HEK293 (cell line): ENCODE measurements at regions not wholly inside any gene's neighbourhood (a gene's known extent, or its start where the extent isn't known, plus 50 kb on each side); places are given as distances from the start of the nearest gene placed in this dataset.

Experiments
- PATZ1 ChIP-seq: fragments of 450-650 bp; formaldehyde crosslinking; IDR thresholded peaks from 2 replicates; pipeline ENCODE4 v1.5.1; 2016; ENCODE audit warnings: missing biosample characterization, missing genetic modification characterization
- YY1 ChIP-seq: fragments of 450-650 bp; formaldehyde crosslinking; IDR thresholded peaks from 2 replicates; pipeline ENCODE4 v1.5.1; 2018; ENCODE audit warnings: missing biosample characterization, missing genetic modification characterization
- ZFP69B ChIP-seq: fragments of 450-650 bp; formaldehyde crosslinking; IDR thresholded peaks from 2 replicates; pipeline ENCODE4 v1.5.1; 2016; ENCODE audit warnings: missing biosample characterization, missing genetic modification characterization
- ZNF146 ChIP-seq: fragments of 450-650 bp; formaldehyde crosslinking; IDR thresholded peaks from 2 replicates; pipeline ENCODE4 v1.5.1; 2016; ENCODE audit warnings: missing biosample characterization, missing genetic modification characterization
- ZNF202 ChIP-seq: fragments of 450-650 bp; formaldehyde crosslinking; IDR thresholded peaks from 2 replicates; pipeline ENCODE4 v1.5.1; 2016; ENCODE audit warnings: missing biosample characterization, missing genetic modification characterization, borderline replicate concordance
- ZNF24 ChIP-seq: fragments of 450-650 bp; formaldehyde crosslinking; IDR thresholded peaks from 2 replicates; pipeline ENCODE4 v1.5.1; 2016; ENCODE audit warnings: missing biosample characterization, missing genetic modification characterization
- ZNF416 ChIP-seq: fragments of 450-650 bp; formaldehyde crosslinking; IDR thresholded peaks from 2 replicates; pipeline ENCODE4 v1.5.1; 2016; ENCODE audit warnings: missing biosample characterization, missing genetic modification characterization
- ZNF629 ChIP-seq: fragments of 450-650 bp; formaldehyde crosslinking; IDR thresholded peaks from 2 replicates; pipeline ENCODE4 v1.5.1; 2017; ENCODE audit warnings: missing biosample characterization, missing genetic modification characterization
- TF ChIP-seq, protein P1 (sequence below): fragments of 450-650 bp; formaldehyde crosslinking; IDR thresholded peaks from 2 replicates; pipeline ENCODE4 v1.5.1; 2016; ENCODE audit warnings: missing biosample characterization, missing genetic modification characterization
- TF ChIP-seq, protein P2 (sequence below): fragments of 450-650 bp; formaldehyde crosslinking; IDR thresholded peaks from 2 replicates; pipeline ENCODE4 v1.5.1; 2016; ENCODE audit warnings: missing biosample characterization, missing genetic modification characterization

DNA sequence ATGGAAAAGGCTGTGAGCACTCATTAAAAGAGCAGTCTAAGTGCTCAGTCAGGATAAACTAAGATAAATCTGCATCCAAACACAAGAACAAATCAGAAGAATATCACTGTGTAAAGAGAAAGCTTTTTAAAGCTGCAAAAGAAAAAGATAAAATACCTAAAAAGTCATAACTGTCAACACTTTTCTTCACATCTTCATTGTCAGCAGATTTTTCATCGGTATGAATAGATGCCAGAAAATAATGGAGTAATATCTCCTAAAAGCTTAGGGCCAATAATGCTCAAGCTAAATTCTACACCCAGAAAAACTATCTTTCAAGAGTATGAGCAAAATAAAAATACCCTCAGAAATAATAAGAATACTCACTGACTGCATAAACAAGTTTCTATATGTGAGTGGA is 54.0 kb upstream of the PALMD start:
- TF ChIP-seq, protein P1, sequence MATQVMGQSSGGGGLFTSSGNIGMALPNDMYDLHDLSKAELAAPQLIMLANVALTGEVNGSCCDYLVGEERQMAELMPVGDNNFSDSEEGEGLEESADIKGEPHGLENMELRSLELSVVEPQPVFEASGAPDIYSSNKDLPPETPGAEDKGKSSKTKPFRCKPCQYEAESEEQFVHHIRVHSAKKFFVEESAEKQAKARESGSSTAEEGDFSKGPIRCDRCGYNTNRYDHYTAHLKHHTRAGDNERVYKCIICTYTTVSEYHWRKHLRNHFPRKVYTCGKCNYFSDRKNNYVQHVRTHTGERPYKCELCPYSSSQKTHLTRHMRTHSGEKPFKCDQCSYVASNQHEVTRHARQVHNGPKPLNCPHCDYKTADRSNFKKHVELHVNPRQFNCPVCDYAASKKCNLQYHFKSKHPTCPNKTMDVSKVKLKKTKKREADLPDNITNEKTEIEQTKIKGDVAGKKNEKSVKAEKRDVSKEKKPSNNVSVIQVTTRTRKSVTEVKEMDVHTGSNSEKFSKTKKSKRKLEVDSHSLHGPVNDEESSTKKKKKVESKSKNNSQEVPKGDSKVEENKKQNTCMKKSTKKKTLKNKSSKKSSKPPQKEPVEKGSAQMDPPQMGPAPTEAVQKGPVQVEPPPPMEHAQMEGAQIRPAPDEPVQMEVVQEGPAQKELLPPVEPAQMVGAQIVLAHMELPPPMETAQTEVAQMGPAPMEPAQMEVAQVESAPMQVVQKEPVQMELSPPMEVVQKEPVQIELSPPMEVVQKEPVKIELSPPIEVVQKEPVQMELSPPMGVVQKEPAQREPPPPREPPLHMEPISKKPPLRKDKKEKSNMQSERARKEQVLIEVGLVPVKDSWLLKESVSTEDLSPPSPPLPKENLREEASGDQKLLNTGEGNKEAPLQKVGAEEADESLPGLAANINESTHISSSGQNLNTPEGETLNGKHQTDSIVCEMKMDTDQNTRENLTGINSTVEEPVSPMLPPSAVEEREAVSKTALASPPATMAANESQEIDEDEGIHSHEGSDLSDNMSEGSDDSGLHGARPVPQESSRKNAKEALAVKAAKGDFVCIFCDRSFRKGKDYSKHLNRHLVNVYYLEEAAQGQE (tag by site-specific recombination) = no peak
- TF ChIP-seq, protein P2, sequence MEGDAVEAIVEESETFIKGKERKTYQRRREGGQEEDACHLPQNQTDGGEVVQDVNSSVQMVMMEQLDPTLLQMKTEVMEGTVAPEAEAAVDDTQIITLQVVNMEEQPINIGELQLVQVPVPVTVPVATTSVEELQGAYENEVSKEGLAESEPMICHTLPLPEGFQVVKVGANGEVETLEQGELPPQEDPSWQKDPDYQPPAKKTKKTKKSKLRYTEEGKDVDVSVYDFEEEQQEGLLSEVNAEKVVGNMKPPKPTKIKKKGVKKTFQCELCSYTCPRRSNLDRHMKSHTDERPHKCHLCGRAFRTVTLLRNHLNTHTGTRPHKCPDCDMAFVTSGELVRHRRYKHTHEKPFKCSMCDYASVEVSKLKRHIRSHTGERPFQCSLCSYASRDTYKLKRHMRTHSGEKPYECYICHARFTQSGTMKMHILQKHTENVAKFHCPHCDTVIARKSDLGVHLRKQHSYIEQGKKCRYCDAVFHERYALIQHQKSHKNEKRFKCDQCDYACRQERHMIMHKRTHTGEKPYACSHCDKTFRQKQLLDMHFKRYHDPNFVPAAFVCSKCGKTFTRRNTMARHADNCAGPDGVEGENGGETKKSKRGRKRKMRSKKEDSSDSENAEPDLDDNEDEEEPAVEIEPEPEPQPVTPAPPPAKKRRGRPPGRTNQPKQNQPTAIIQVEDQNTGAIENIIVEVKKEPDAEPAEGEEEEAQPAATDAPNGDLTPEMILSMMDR (tag by site-specific recombination) = no peak
- no peak for TF ChIP-seq PATZ1
- TF ChIP-seq ZNF24 (tag by site-specific recombination) = no peak
- no peak for TF ChIP-seq ZFP69B (tag by site-specific recombination)
- no peak for TF ChIP-seq ZNF629 (tag by site-specific recombination)
- TF ChIP-seq ZNF202 = no peak
- no peak for TF ChIP-seq ZNF146
- TF ChIP-seq YY1 (tag by site-specific recombination) = no peak
- no peak for TF ChIP-seq ZNF416 (tag by site-specific recombination)
